Stimulated activated memory B cell treated with anti-CD40 and anti-IgM and Interleukin-4, amounts not matched to agents 10 μg/mL and 1 μg/mL and 100 μg/mL, for 72 hours (primary cell): ENCODE measurements at regions not wholly inside any gene's neighbourhood (a gene's known extent, or its start where the extent isn't known, plus 50 kb on each side); places are given as distances from the start of the nearest gene placed in this dataset.

ENCODE experiments used
- ATAC-seq: fragments of 150-1000 bp; cut with Tn5 transposase; 2 replicates; pipeline ENCODE4 v1.10.0; 2021
- H3K27ac Mint-ChIP-seq: one replicate; pipeline ENCODE4 v1.8.0; 2022; ENCODE audit warnings: mild to moderate bottlenecking, mixed read lengths
- H3K27me3 Mint-ChIP-seq: one replicate; pipeline ENCODE4 v1.8.0; 2022; ENCODE audit warnings: mixed read lengths
- H3K36me3 Mint-ChIP-seq: one replicate; pipeline ENCODE4 v1.8.0; 2022; ENCODE audit warnings: mixed read lengths
- H3K4me1 Mint-ChIP-seq: one replicate; pipeline ENCODE4 v1.8.0; 2022; ENCODE audit warnings: mixed read lengths
- H3K4me3 Mint-ChIP-seq: one replicate; pipeline ENCODE4 v1.8.0; 2022; ENCODE audit warnings: mild to moderate bottlenecking, moderate library complexity, mixed read lengths
- H3K9me3 Mint-ChIP-seq: one replicate; pipeline ENCODE4 v1.8.0; 2022; ENCODE audit warnings: mixed read lengths

DNA sequence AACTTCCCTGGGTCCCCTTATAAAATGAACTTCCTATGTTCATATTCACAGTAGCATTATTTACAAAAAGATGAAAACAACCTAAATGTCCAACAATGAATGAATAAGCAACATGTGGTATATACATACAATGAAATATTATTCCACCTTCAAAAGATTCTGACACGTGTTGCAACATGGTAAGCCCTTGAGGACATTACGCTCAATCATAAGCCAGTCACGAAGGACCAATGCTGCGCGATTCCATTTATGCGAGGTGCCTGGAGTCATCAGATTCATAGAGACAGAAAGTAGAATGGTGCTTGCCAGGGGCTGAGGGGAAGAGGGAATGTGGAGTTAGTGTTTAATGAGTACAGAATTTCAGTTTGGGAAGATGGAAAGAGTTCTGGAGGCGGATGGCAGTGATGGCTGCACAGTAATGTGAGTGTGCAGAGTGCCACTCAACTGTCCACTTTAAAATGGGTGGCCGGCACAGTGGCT is 88.8 kb upstream of the ALDH1A3 start:
- Mint-ChIP-seq H3K4me1 (no peaks in the 10 kb centered on the region), H3K9me3 (peaks cover 8% of the 10 kb centered on the region), H3K4me3 (no peak overlapping the region), H3K27me3 (peaks cover 11% of the 10 kb centered on the region), H3K27ac (no peak overlapping the region), H3K36me3 (no peaks in the 10 kb centered on the region)
- no peak for ATAC-seq

- no peak for ATAC-seq
- peaks cover 11% of the 10 kb centered on the region for H3K27me3 Mint-ChIP-seq
- no peak overlapping the region for H3K27ac Mint-ChIP-seq
- no peaks in the 10 kb centered on the region for H3K36me3 Mint-ChIP-seq
- no peak overlapping the region for H3K4me3 Mint-ChIP-seq
- H3K9me3 Mint-ChIP-seq = peaks cover 9% of the 10 kb centered on the region
- no peaks in the 10 kb centered on the region for H3K4me1 Mint-ChIP-seq
Observed at GRCh38 chr15:100794008-100794407, 85.6 kb upstream of the ALDH1A3 start.

DNA sequence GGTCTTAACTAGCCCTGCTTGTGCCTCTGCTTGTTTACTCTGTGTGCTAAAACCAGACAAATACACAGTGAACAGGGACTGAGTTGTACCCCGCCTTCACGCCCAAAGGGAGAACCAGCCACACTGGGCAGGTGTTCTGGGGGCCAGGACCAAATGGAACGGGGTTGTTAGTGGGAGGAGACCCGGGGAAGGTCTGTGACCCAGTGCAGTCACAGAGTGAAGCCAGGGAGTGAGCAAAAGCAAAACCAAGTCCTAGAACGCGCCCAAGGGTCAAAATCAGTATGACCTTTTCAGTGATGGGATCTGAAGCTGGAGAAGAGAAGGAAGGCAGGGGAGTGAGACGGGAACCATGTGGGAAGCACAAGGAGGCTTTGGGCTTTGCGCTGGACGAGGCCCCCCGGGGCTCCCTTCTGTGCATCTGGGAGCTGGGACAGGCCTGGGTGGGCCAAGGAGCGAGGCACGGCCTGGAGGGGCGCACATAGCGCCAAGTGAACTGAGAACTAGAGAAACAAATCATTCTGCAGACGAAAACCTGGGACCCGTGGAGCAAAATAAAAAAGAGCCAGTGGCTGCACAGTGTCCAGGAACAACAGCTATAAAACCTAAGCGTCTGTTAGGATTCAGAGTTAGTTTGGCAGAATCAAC is 78.3 kb upstream of the ALDH1A3 start:
- ATAC-seq = no peak
- peaks cover 25% of the 10 kb centered on the region for H3K27me3 Mint-ChIP-seq
- no peaks in the 10 kb centered on the region for H3K36me3 Mint-ChIP-seq
- no peaks in the 10 kb centered on the region for H3K4me1 Mint-ChIP-seq
- no peak overlapping the region for H3K27ac Mint-ChIP-seq
- no peak overlapping the region for H3K4me3 Mint-ChIP-seq
- peaks cover 9% of the 10 kb centered on the region for H3K9me3 Mint-ChIP-seq

DNA sequence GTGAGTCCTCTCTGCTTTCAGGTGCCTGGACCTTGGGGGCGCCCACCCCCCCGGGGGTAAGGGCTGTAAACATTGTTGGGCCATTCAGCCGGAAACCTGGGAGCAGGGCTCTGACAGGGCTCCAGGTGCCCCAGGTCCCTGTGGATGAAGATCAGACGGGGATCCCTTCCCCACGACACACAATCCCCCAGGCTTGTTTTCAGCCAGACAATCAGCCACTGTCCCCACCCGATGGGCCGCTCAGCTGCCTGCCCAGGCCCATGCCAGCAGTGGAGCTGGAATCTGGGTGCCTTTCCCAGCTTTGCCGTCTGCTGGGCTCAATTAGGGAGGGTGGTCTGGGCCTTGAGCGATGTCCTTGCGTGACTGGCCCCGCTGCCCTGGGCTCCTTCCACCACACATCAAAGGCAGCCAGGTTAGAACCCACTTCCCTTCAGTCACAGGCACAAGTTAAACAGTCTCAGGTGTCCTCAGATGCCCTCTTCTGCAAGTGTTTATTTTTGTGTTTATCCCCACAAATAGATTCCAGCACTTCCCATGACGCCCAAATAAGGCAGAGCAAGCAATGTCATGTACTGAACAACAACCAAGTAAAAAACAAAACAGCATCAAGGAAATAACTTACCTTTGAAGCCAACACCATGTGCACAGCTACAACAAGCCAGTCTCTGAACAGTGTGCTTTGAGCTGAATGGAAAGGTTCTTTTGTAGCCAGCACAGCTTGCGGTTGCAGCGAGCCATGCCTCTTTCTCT is 77.0 kb upstream of the ALDH1A3 start:
- Mint-ChIP-seq H3K27ac (no peak overlapping the region), H3K9me3 (peaks cover 11% of the 10 kb centered on the region), H3K4me1 (no peaks in the 10 kb centered on the region), H3K27me3 (peaks cover 25% of the 10 kb centered on the region), H3K4me3 (no peak overlapping the region), H3K36me3 (no peaks in the 10 kb centered on the region)
- ATAC-seq = no peak

GRCh38 chr15:100803171-100803440 is 76.5 kb upstream of the ALDH1A3 start:
- peaks cover 25% of the 10 kb centered on the region for H3K27me3 Mint-ChIP-seq
- H3K9me3 Mint-ChIP-seq = peaks cover 11% of the 10 kb centered on the region
- peak; percentile 39 for ATAC-seq
- no peak overlapping the region for H3K4me3 Mint-ChIP-seq
- no peaks in the 10 kb centered on the region for H3K4me1 Mint-ChIP-seq
- H3K36me3 Mint-ChIP-seq = no peaks in the 10 kb centered on the region
- H3K27ac Mint-ChIP-seq = no peak overlapping the region

DNA sequence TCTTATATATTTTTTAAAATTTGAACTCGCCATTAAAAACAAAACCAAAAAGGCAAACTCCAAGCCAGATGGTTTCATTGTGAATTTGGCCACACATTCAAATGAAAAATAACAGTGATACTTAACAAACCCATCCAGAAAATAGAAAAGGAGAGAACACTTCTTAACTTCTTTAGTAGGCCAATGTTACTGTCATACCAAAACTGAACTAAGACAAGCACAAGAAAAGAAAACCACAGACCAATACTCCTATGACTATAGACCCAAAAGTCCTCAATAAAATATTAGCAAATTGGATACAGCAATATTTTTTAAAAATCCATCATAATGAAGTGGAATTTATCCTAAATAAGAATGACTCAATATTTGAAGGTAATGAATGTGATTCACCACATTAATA is 73.5 kb upstream of the ALDH1A3 start:
- ATAC-seq = no peak
- Mint-ChIP-seq H3K27ac (no peak overlapping the region), H3K36me3 (no peaks in the 10 kb centered on the region), H3K4me3 (no peak overlapping the region), H3K27me3 (peaks cover 11% of the 10 kb centered on the region), H3K4me1 (no peaks in the 10 kb centered on the region), H3K9me3 (peaks cover 12% of the 10 kb centered on the region)

DNA sequence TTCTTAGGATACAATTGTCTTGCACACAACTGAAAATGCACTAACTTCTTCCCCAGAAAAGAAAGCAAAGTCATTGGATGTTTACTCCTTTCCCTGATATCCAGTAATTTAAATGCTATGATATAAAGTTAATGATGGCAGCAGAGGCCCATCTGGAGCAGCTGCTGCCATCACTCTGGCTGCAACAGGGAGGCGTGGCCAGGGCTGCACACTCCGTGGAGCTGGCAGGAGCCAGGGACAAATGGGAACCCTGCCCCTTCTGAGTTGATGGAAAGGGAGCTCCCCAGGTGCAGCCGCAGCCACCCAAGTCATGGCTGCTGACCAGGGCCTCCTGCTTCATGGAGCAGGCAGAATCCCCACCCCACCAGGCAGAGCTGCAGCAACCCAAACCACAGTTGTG is 72.6 kb upstream of the ALDH1A3 start:
- H3K27ac Mint-ChIP-seq = no peak overlapping the region
- no peaks in the 10 kb centered on the region for H3K36me3 Mint-ChIP-seq
- no peaks in the 10 kb centered on the region for H3K4me1 Mint-ChIP-seq
- ATAC-seq = no peak
- H3K27me3 Mint-ChIP-seq = peaks cover 7% of the 10 kb centered on the region
- H3K4me3 Mint-ChIP-seq = no peak overlapping the region
- peaks cover 12% of the 10 kb centered on the region for H3K9me3 Mint-ChIP-seq

DNA sequence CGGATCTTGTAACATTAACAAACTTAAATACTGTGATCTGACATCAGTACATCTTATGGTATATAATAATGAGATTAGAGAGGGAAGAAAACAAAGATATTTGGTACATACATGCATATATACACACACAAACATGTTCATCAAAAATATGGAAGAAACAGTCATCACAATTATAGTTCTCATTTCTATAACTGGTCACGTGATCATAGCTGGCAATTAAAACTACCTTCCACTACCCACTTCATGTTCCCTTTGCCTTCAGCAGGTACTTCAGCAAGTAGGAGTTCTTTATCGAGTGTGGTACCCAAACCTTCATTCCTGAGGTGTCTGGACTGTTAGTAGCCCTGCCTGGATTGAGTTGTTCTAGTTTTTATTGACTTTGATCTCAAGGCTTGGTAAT is 70.9 kb upstream of the ALDH1A3 start:
- Mint-ChIP-seq H3K36me3 (no peaks in the 10 kb centered on the region), H3K9me3 (peaks cover 12% of the 10 kb centered on the region), H3K4me1 (no peaks in the 10 kb centered on the region), H3K27me3 (no peaks in the 10 kb centered on the region), H3K4me3 (no peak overlapping the region), H3K27ac (no peak overlapping the region)
- ATAC-seq = no peak

DNA sequence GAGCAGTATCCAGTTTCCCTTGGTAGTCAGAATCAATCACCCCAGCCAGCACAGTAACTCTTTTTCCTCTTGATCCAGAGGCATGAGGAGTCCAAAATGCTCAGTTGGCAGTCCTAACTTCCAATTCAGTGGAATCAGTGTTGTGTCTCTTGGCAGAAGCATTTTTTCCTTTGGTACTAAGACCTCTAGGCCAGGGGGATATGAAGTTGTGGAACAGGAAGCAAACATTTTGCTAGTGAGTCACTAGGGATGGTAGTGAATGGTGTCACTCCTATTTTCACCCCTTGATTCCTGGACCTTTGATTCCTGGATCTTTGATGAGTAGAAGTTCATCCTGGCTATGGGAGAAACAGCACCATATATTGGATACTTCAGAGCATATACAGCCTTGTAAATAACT is 70.5 kb upstream of the ALDH1A3 start:
- ATAC-seq = no peak
- H3K9me3 Mint-ChIP-seq = peaks cover 12% of the 10 kb centered on the region
- H3K27ac Mint-ChIP-seq = no peak overlapping the region
- no peaks in the 10 kb centered on the region for H3K4me1 Mint-ChIP-seq
- no peaks in the 10 kb centered on the region for H3K36me3 Mint-ChIP-seq
- H3K4me3 Mint-ChIP-seq = no peak overlapping the region
- H3K27me3 Mint-ChIP-seq = no peaks in the 10 kb centered on the region

GRCh38 chr15:100809587-100809986 is 70.0 kb upstream of the ALDH1A3 start:
- ATAC-seq = no peak
- Mint-ChIP-seq H3K9me3 (peaks cover 12% of the 10 kb centered on the region), H3K36me3 (no peaks in the 10 kb centered on the region), H3K4me3 (no peak overlapping the region), H3K27ac (no peak overlapping the region), H3K27me3 (no peaks in the 10 kb centered on the region), H3K4me1 (no peaks in the 10 kb centered on the region)

- ATAC-seq = no peak
- no peak overlapping the region for H3K4me3 Mint-ChIP-seq
- H3K27me3 Mint-ChIP-seq = no peaks in the 10 kb centered on the region
- H3K36me3 Mint-ChIP-seq = no peaks in the 10 kb centered on the region
- H3K27ac Mint-ChIP-seq = no peak overlapping the region
- no peaks in the 10 kb centered on the region for H3K4me1 Mint-ChIP-seq
- H3K9me3 Mint-ChIP-seq = peaks cover 12% of the 10 kb centered on the region
Observed at GRCh38 chr15:100810229-100810628, 69.4 kb upstream of the ALDH1A3 start.

DNA sequence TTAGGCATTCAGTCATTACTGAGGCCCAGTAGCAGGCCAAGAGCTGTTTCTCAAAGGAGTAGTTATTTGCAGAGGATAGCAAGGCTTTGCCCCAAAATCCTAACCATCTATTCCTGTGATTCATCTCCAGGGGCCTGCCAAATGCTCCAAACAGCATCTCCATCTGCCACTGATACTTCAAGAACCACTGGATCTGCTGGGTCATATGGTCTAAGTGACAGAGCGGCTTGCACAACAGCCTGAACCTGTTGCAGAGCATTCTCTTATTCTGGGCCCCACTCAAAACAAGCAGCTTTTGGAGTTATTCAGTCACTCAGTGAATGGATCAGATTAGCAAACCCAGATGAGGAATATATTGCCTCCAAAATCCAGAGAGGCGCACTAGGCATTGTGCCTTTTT is 68.8 kb upstream of the ALDH1A3 start:
- ATAC-seq = no peak
- no peak overlapping the region for H3K4me3 Mint-ChIP-seq

GRCh38 chr15:100812802-100813201 is 66.8 kb upstream of the ALDH1A3 start:
- no peak overlapping the region for H3K27ac Mint-ChIP-seq
- H3K36me3 Mint-ChIP-seq = no peaks in the 10 kb centered on the region
- no peak overlapping the region for H3K4me3 Mint-ChIP-seq
- H3K9me3 Mint-ChIP-seq = peaks cover 12% of the 10 kb centered on the region
- H3K27me3 Mint-ChIP-seq = no peaks in the 10 kb centered on the region
- no peaks in the 10 kb centered on the region for H3K4me1 Mint-ChIP-seq
- no peak for ATAC-seq

More for the DNA sequence above, 68.8 kb upstream of the ALDH1A3 start:
- H3K4me1 Mint-ChIP-seq = no peaks in the 10 kb centered on the region
- no peak overlapping the region for H3K27ac Mint-ChIP-seq
- H3K27me3 Mint-ChIP-seq = no peaks in the 10 kb centered on the region
- peaks cover 14% of the 10 kb centered on the region for H3K9me3 Mint-ChIP-seq
- H3K36me3 Mint-ChIP-seq = no peaks in the 10 kb centered on the region

- no peaks in the 10 kb centered on the region for H3K27me3 Mint-ChIP-seq
- H3K36me3 Mint-ChIP-seq = peaks cover 5% of the 10 kb centered on the region
- no peak for ATAC-seq
Observed at GRCh38 chr15:100818927-100819326, 60.7 kb upstream of the ALDH1A3 start.

GRCh38 chr15:100820528-100820927 is 59.1 kb upstream of the ALDH1A3 start:
- H3K4me1 Mint-ChIP-seq = no peaks in the 10 kb centered on the region
- no peak overlapping the region for H3K4me3 Mint-ChIP-seq
- H3K36me3 Mint-ChIP-seq = peaks cover 5% of the 10 kb centered on the region
- peaks cover 9% of the 10 kb centered on the region for H3K27me3 Mint-ChIP-seq
- H3K9me3 Mint-ChIP-seq = peaks cover 8% of the 10 kb centered on the region
- no peak for ATAC-seq
- no peak overlapping the region for H3K27ac Mint-ChIP-seq

More at GRCh38 chr15:100818927-100819326, 60.7 kb upstream of the ALDH1A3 start:
- no peak overlapping the region for H3K4me3 Mint-ChIP-seq
- no peaks in the 10 kb centered on the region for H3K4me1 Mint-ChIP-seq
- H3K9me3 Mint-ChIP-seq = peaks cover 8% of the 10 kb centered on the region
- no peak overlapping the region for H3K27ac Mint-ChIP-seq

DNA sequence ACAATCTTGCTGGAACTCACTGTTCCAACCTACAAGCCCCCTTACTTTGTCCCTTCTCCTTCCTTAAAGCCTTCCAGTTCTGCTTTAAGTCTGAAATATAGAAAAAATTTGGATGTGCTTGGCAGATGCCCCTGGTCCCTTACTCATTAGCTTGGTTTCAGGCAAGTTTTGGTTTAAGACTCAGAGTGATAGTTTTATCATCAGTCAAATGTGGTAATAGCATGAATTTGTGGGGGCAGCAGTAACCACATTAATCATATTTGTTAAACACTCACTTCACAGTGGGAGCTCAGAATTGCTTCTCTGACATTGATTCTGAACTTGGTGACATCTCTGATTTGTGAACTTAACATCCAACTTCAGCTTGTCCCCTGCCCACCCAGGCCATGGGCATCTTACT is 58.3 kb upstream of the ALDH1A3 start:
- no peak overlapping the region for H3K4me3 Mint-ChIP-seq
- no peaks in the 10 kb centered on the region for H3K4me1 Mint-ChIP-seq
- H3K27me3 Mint-ChIP-seq = peaks cover 17% of the 10 kb centered on the region
- no peak for ATAC-seq
- H3K36me3 Mint-ChIP-seq = peaks cover 5% of the 10 kb centered on the region
- peaks cover 4% of the 10 kb centered on the region for H3K9me3 Mint-ChIP-seq
- no peak overlapping the region for H3K27ac Mint-ChIP-seq
